CD4-positive, alpha-beta T cell treated with Interleukin-2 at 100 ng/mL for 4 hours (primary cell): ENCODE measurements at regions not wholly inside any gene's neighbourhood (a gene's known extent, or its start where the extent isn't known, plus 50 kb on each side); places are given as distances from the start of the nearest gene placed in this dataset.

Experiments used
- DNase-seq: peaks from one replicate; pipeline ENCODE4 v3.0.0-alpha.2; 2020; ENCODE audit warnings: low spot score

GRCh38 chr7:72524037-72524436, 111.9 kb upstream of the CALN1 start:
- DNase-seq, result no peak

DNA sequence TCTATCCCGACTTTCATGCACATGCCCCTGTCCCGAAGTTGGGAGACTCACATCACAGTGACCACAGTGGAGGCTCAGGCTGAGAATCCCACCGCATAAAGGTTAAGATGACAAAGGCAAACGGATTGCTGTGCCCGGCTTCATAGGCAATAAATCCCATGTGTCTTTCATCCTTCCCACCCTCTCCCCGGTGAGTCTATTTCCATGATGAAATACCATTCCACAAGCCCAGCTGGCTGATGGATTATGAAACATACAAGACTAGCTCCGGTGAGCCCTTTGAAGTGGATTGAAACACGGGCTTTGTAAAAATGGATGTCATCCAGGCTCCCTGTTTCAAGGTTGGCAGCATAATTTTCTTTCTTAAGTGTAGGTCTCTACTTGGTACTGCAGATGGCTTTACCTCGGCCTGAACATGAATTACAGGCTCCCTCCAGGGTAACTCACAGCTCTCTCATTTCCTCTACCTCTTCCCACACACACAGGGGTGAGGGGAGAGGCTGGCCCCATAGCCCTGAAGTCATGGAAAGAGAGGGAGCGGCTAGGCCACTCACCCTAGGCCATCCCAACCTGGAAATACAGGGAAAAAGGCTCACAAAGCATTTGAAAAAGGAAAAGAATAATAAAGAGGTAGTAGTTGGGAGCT, 92.0 kb upstream of the CALN1 start:
- DNase-seq, result no peak

DNA sequence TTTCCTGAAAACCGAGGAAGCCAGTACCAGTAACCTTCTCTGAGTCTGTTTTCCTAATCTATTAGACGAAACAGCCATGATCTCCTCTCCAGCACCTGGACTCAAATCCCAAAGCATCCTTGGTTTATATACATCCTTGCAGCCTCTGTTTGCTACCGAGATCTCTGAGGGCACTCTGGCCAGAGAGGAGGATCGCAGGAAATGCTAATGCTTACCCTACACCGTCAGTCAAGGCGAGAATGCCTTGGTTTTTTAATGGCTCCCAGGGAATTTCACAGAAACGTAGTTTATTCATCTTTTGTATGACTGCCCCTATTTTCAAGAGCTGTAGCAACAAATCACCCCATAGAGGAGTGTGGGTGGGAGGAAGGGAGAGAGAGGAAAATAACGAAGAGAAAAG, 91.5 kb upstream of the CALN1 start:
- no peak for DNase-seq

- DNase-seq, result no peak
Observed at GRCh38 chr7:72494807-72495206, 82.7 kb upstream of the CALN1 start.

DNA sequence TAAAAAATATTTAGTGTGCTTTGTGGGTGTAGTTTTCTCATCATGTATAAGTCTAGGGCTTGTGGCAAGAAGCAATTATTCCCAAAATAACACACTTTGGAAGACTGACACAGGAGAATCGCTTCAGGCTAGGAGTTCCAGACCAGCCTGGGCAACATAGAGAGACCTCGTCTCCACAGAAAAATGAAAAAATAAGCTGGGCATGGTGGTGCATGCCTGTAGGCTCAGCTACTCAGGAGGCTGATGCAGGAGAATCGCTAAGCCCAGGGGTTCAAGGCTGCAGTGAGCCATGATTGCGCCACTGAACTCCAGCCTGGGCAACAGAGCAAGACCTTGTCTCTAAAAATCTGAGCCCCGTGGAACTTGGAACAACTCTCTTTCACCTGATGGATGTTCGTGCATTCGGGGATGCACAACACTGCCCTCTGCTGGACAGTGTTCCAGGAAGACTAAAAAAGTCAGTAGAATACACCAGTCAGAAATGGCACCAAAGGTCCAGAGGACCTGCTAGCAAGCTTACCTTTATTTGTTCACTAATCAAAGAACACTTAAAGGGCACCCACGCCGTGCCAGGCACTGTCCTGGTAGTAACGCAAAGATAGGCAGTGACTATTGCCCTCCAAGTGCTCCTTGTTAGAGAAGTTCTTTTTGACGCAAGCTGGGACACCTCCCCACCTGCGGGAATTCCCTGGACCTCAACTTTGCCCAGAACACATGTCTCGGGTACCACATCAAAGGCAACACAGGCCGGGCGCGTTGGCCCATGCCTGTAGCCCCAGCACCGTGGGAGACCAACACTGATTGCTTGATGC, 81.9 kb upstream of the CALN1 start:
- DNase-seq, result peak; percentile 37

GRCh38 chr7:72492461-72493065, 80.4 kb upstream of the CALN1 start:
- no peak for DNase-seq

GRCh38 chr7:72490301-72490700, 78.2 kb upstream of the CALN1 start:
- no peak for DNase-seq

- no peak for DNase-seq
Observed at GRCh38 chr7:72481934-72482333, 69.8 kb upstream of the CALN1 start.

DNA sequence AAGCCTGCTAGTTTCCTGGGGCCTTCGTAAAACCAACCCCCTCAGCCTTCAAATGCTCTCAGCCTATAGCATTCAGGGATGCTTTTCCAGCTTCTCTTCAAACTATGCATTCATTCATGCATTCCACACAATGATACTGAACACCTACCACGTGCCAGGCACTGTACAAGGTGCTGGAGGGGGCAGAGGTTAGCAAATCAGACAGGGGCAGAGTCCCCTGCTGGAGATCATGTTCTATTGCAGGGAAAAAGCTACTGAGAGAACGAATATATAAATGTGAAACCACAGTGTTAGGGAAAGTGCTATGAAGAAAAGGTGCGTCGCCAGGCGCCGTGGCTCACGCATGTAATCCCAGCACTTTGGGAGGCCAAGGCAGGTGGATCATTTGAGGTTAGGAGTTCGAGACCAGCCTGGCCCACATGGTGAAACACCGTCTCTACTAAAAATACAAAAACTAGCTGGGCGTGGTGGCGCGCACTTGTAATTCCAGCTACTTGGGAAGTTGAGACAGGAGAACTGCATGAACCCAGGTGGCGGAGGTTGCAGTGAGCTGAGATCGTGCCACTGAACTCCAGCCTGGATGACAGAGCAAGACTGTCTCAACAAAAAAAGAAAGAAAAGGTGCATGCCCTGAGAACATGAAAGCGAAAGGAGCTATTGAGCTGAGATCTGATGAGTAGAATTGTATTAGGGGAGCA, 64.6 kb upstream of the CALN1 start:
- DNase-seq, result no peak

GRCh38 chr7:72467237-72467636, 55.1 kb upstream of the CALN1 start:
- no peak for DNase-seq

GRCh38 chr7:72466797-72467196, 54.7 kb upstream of the CALN1 start:
- no peak for DNase-seq

DNA sequence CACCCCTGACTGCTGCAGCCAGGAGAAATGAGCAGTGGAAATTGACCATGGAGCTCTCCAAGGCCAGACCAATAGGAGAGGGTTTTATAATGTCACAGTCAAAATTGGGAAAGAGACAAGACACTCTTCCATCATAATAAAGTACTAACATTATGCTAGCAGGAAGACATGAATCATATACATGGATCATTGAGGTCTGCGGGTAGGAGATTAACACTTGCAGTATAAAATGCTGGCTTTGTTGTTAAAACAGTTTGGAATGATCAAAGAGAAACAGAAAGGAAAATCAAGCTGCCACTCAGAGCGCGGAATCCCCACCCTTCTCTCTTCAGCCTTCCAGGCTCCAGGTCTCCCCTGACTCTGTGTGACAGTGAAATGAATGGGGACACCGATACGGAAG, 53.4 kb upstream of the CALN1 start:
- DNase-seq, result no peak

DNA sequence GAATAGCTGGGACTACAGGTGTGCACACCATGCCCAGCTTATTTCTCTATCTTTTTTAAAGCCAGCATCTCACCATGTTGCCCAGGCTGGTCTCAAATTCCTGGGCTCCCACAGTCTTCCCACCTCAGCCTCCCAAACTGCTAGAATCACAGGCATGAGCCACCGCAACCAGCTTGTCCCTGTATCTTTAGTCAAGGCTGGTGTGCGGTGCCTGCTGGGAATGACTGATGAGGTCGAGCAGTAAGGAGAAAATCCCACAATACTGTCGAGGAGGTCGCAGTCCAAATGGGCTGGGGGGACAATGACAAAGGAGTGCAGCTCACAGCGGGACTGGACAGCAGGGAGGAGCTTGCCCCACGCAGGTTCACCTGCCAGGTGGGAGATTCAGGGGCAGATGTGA, 50.2 kb upstream of the CALN1 start:
- DNase-seq, result no peak
